ENCODE measurements at regions not wholly inside any gene's neighbourhood (a gene's known extent, or its start where the extent isn't known, plus 50 kb on each side); places are given as distances from the start of the nearest gene placed in this dataset.

GRCh38 chr11:15602047-15602446 lies 487.3 kb downstream of the INSC start:
- Histone ChIP-seq H3K9ac (ENCODE audit: low read length in 3 of 3) (no peak overlapping the region), H3K4me1 (ENCODE audit: control insufficient read depth in 2 of 3, insufficient read depth in 2 of 3, low read depth in 1 of 3, low read length in 3 of 3) (peaks cover 0 to 3% (median 0%) of the 10 kb centered on the region in 3 donors), H3K36me3 (ENCODE audit: control insufficient read depth in 2 of 3, insufficient read depth in 3 of 3, low read length in 3 of 3) (no peaks in the 10 kb centered on the region), H3K9me3 (ENCODE audit: control insufficient read depth in 2 of 3, insufficient read depth in 1 of 3, low read length in 3 of 3) (no peaks in the 10 kb centered on the region), H3K27me3 (ENCODE audit: control insufficient read depth, insufficient read depth, low read length) (no peaks in the 10 kb centered on the region), H3K27ac (ENCODE audit: low read depth in 2 of 2, low read length in 2 of 2) (no peak overlapping the region), H3K4me3 (ENCODE audit: low read length in 3 of 3) (no peak overlapping the region)
- intact Hi-C loops (cut with DNase I) = no loop called here
- TF ChIP-seq, protein P1, sequence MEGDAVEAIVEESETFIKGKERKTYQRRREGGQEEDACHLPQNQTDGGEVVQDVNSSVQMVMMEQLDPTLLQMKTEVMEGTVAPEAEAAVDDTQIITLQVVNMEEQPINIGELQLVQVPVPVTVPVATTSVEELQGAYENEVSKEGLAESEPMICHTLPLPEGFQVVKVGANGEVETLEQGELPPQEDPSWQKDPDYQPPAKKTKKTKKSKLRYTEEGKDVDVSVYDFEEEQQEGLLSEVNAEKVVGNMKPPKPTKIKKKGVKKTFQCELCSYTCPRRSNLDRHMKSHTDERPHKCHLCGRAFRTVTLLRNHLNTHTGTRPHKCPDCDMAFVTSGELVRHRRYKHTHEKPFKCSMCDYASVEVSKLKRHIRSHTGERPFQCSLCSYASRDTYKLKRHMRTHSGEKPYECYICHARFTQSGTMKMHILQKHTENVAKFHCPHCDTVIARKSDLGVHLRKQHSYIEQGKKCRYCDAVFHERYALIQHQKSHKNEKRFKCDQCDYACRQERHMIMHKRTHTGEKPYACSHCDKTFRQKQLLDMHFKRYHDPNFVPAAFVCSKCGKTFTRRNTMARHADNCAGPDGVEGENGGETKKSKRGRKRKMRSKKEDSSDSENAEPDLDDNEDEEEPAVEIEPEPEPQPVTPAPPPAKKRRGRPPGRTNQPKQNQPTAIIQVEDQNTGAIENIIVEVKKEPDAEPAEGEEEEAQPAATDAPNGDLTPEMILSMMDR (IDR thresholded peaks at IDR 0.05; ENCODE audit: borderline replicate concordance, extremely low read depth, insufficient read depth) = no peak
- FAIRE-seq = no peak
- no peak for DNase-seq

DNA sequence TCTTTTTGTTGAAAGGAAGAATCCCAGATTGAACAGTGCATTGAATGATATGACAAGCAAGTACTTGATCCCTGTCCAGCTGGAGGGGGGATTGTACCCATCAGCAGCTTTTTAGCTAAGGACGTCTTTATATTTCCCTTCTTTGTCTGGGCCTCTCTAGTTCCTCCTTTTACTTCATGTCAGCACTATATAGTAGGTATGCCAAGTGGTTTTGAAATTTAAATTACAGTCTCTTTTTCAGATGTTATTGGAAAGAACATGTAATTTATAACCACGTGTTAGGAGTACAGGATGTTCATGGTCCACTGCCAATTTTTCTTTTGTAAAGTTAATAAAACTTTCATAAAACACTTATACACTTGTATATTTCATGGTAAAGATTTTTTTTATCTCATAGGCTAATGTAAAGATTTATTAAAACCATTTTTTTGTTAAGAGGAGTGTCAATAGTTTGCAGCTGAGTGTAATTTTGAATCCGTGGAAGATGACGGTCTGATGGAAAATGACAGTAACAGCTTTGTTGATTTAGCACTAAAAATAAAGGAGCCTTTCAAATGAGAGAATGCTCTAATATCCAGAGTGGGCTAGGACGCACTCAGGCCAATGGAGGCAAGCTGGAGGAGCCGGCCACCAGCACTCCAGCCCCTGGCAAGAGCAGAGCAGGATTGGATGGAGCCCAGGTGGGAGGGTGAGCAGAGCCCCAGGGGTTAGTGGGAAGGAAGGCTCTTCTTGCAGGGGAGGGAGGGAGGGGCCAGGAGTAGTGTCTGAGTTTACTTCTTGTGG lies 488.3 kb downstream of the INSC start:
- TF ChIP-seq, protein P1 (IDR thresholded peaks at IDR 0.05; ENCODE audit: borderline replicate concordance, extremely low read depth, insufficient read depth) = no peak
- Histone ChIP-seq H3K4me1 (ENCODE audit: control insufficient read depth in 2 of 3, insufficient read depth in 2 of 3, low read depth in 1 of 3, low read length in 3 of 3) (peaks cover 0 to 3% (median 0%) of the 10 kb centered on the region in 3 donors), H3K9me3 (ENCODE audit: control insufficient read depth in 2 of 3, insufficient read depth in 1 of 3, low read length in 3 of 3) (no peaks in the 10 kb centered on the region), H3K27ac (ENCODE audit: low read depth in 2 of 2, low read length in 2 of 2) (no peak overlapping the region), H3K9ac (ENCODE audit: low read length in 3 of 3) (no peak overlapping the region), H3K4me3 (ENCODE audit: low read length in 3 of 3) (no peak overlapping the region), H3K36me3 (ENCODE audit: control insufficient read depth in 2 of 3, insufficient read depth in 3 of 3, low read length in 3 of 3) (no peaks in the 10 kb centered on the region), H3K27me3 (ENCODE audit: control insufficient read depth, insufficient read depth, low read length) (no peaks in the 10 kb centered on the region)
- DNase-seq = peak in 1 of 5 donors; percentile 12
- intact Hi-C loops (cut with DNase I) = no loop called here
- no peak for FAIRE-seq

GRCh38 chr11:15605094-15605493 lies 490.4 kb downstream of the INSC start:
- no peak overlapping the region for H3K4me3 ChIP-seq (ENCODE audit: low read length in 3 of 3)
- intact Hi-C loops (cut with DNase I) = no loop called here
- H3K9me3 ChIP-seq (ENCODE audit: control insufficient read depth in 2 of 3, insufficient read depth in 1 of 3, low read length in 3 of 3) = no peaks in the 10 kb centered on the region
- H3K9ac ChIP-seq (ENCODE audit: low read length in 3 of 3) = no peak overlapping the region
- DNase-seq (no peak), FAIRE-seq (no peak)
- TF ChIP-seq, protein P1 (IDR thresholded peaks at IDR 0.05; ENCODE audit: borderline replicate concordance, extremely low read depth, insufficient read depth) = no peak
- no peaks in the 10 kb centered on the region for H3K27me3 ChIP-seq (ENCODE audit: control insufficient read depth, insufficient read depth, low read length)
- no peaks in the 10 kb centered on the region for H3K36me3 ChIP-seq (ENCODE audit: control insufficient read depth in 2 of 3, insufficient read depth in 3 of 3, low read length in 3 of 3)
- no peak overlapping the region for H3K27ac ChIP-seq (ENCODE audit: low read depth in 2 of 2, low read length in 2 of 2)
- H3K4me1 ChIP-seq (ENCODE audit: control insufficient read depth in 2 of 3, insufficient read depth in 2 of 3, low read depth in 1 of 3, low read length in 3 of 3) = peaks cover 0 to 3% (median 0%) of the 10 kb centered on the region in 3 donors
